Endodermal cell (in vitro differentiated cells): ENCODE measurements at regions not wholly inside any gene's neighbourhood (a gene's known extent, or its start where the extent isn't known, plus 50 kb on each side); places are given as distances from the start of the nearest gene placed in this dataset.

Experiments
- DNase-seq: peaks from one replicate; pipeline ENCODE4 v3.0.0-alpha.2; 2017
- H3K27ac ChIP-seq: 2 replicates; pipeline ENCODE4 v1.5.1; 2013; ENCODE audit warnings: mild to moderate bottlenecking, low read depth, low read length, moderate library complexity
- H3K27me3 ChIP-seq: 2 replicates; pipeline ENCODE4 v1.6.1; 2013; ENCODE audit warnings: mild to moderate bottlenecking, low read length, moderate library complexity; ENCODE audit not compliant: insufficient read depth, control insufficient read depth, poor library complexity, severe bottlenecking
- H3K36me3 ChIP-seq: 2 replicates; pipeline ENCODE4 v1.7.0; 2013; ENCODE audit warnings: mild to moderate bottlenecking, low read length, moderate library complexity; ENCODE audit not compliant: control insufficient read depth, insufficient read depth
- H3K4me1 ChIP-seq: one replicate; pipeline ENCODE4 v1.7.0; 2013; ENCODE audit warnings: low read length; ENCODE audit not compliant: control insufficient read depth, insufficient read depth
- H3K4me3 ChIP-seq: 2 replicates; pipeline ENCODE4 v1.5.1; 2013; ENCODE audit warnings: mild to moderate bottlenecking, low read length, moderate library complexity
- H3K9ac ChIP-seq: 2 replicates; pipeline ENCODE4 v1.6.1; 2013; ENCODE audit warnings: mild to moderate bottlenecking, low read length, moderate library complexity; ENCODE audit not compliant: poor library complexity, severe bottlenecking; ENCODE audit errors: extremely low read depth
- H3K9me3 ChIP-seq: 2 replicates; pipeline ENCODE4 v1.6.1; 2013; ENCODE audit warnings: mild to moderate bottlenecking, low read length, moderate library complexity; ENCODE audit not compliant: control insufficient read depth
- H3K27ac Mint-ChIP-seq: 2 replicates; pipeline ENCODE4 v1.8.0; 2020; ENCODE audit warnings: mixed read lengths
- H3K27me3 Mint-ChIP-seq: 2 replicates; pipeline ENCODE4 v1.8.0; 2021; ENCODE audit warnings: mild to moderate bottlenecking, mixed read lengths; ENCODE audit not compliant: insufficient read depth
- H3K36me3 Mint-ChIP-seq: 2 replicates; pipeline ENCODE4 v1.8.0; 2020; ENCODE audit warnings: low read depth, mixed read lengths
- H3K4me1 Mint-ChIP-seq: 2 replicates; pipeline ENCODE4 v1.8.0; 2020; ENCODE audit warnings: mixed read lengths
- H3K4me3 Mint-ChIP-seq: 2 replicates; pipeline ENCODE4 v1.8.0; 2020; ENCODE audit warnings: mild to moderate bottlenecking, moderate library complexity, mixed read lengths
- H3K9me3 Mint-ChIP-seq: 2 replicates; pipeline ENCODE4 v1.8.0; 2020; ENCODE audit warnings: mild to moderate bottlenecking, mixed read lengths
- WGBS, 2 experiments: methylation state at CpG; one replicate each; pipeline versions ENCODE4 v1.1.5 to v1.1.7; 2013; ENCODE audit warnings: missing lambda C conversion rate in 2 of 2, mixed read lengths in 1 of 2; ENCODE audit not compliant: insufficient coverage in 1 of 2, insufficient read length in 1 of 2; 5-methylcytosine and 5-hydroxymethylcytosine counted together
- TF ChIP-seq, protein P1 (sequence below): fragments of 200-600 bp; sonication (generic); conservative IDR thresholded peaks from 2 replicates; pipeline ENCODE4 v1.5.0; 2021; ENCODE audit warnings: antibody characterized with exemption, mild to moderate bottlenecking

DNA sequence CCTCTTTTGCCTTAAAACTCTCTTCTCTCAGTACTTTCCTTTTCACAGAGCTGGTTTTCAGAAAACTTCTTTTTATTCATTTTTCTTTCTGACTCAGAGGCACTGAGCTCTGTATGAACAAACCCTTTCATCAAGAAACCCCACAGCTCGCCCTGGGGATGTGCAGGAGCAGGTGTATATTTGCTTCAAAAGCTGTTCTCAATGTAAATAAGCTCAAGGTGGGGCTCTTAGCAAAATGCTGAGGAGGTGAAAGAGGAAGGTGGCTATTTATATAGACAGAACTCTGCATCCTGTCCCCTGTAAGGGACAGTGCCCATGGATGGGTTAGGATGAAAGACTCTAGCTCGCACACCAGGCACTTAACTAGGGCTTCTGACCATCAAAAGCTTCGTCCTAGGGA, 302.0 kb downstream of the WDR72 start:
- Histone ChIP-seq H3K36me3 (no peaks in the 10 kb centered on the region), H3K4me3 (no peak overlapping the region), H3K27me3 (no peaks in the 10 kb centered on the region), H3K27ac (no peak overlapping the region), H3K9ac (no peak overlapping the region), H3K9me3 (peaks cover 5% of the 10 kb centered on the region), H3K4me1 (peaks cover 7% of the 10 kb centered on the region)
- Mint-ChIP-seq H3K27ac (no peak overlapping the region), H3K4me1 (peaks cover 39% of the 10 kb centered on the region), H3K4me3 (no peak overlapping the region), H3K9me3 (no peaks in the 10 kb centered on the region), H3K27me3 (no peaks in the 10 kb centered on the region), H3K36me3 (no peaks in the 10 kb centered on the region)
- DNase-seq, result no peak
- TF ChIP-seq, protein P1, sequence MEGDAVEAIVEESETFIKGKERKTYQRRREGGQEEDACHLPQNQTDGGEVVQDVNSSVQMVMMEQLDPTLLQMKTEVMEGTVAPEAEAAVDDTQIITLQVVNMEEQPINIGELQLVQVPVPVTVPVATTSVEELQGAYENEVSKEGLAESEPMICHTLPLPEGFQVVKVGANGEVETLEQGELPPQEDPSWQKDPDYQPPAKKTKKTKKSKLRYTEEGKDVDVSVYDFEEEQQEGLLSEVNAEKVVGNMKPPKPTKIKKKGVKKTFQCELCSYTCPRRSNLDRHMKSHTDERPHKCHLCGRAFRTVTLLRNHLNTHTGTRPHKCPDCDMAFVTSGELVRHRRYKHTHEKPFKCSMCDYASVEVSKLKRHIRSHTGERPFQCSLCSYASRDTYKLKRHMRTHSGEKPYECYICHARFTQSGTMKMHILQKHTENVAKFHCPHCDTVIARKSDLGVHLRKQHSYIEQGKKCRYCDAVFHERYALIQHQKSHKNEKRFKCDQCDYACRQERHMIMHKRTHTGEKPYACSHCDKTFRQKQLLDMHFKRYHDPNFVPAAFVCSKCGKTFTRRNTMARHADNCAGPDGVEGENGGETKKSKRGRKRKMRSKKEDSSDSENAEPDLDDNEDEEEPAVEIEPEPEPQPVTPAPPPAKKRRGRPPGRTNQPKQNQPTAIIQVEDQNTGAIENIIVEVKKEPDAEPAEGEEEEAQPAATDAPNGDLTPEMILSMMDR, result no peak
- 71% methylated on average over 3 of the region's 3 CpGs; no CpG with 5 or more reads in 1 of the 2 experiments for WGBS, 2 experiments

DNA sequence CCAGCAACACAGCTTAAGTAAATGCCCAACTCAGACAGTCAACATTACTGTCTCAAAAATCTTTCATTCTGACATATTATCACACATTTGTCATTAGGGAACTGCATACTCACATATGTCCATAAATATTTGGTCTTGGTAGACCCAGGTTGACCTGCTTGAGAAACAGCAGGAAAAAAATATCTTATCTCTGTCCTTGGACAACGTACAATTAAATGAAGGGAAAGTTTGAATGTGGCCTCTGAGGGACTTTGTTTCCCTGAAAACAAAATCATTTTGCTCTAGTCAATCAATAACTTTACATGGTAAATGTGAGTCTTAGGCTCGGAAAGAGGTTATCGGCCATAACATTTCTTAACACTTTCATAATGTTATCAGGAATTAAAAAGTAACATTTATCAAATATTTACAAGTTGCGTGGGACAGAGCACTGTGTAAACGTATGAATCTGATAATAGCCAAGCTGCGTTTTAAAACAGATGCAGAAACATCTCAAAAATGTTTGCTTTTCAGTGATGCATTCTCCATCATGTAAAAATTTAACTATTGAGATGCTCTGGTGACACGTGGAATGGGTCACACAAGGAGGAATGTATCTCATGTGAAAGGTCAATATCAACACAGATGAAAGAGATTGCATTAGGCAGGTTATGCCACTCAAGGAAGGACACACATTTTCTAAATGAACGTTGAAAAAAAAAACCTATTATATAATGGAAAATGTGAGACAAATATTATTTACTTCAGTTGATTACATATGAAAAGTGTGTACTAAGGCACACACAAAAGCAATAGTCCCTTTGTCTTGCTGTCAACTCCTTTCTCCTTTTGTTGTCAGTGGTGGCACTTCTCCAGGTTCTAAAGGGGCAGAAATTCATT, 304.4 kb downstream of the WDR72 start:
- Mint-ChIP-seq H3K4me1 (peaks cover 37% of the 10 kb centered on the region), H3K36me3 (no peaks in the 10 kb centered on the region), H3K27ac (no peak overlapping the region), H3K27me3 (no peaks in the 10 kb centered on the region), H3K4me3 (no peak overlapping the region), H3K9me3 (no peaks in the 10 kb centered on the region)
- Histone ChIP-seq H3K27ac (no peak overlapping the region), H3K36me3 (no peaks in the 10 kb centered on the region), H3K27me3 (no peaks in the 10 kb centered on the region), H3K4me1 (peaks cover 7% of the 10 kb centered on the region), H3K9ac (no peak overlapping the region), H3K9me3 (no peaks in the 10 kb centered on the region), H3K4me3 (no peak overlapping the region)
- 78 to 91% methylated on average over 5 of the region's 8 CpGs for WGBS, 2 experiments
- TF ChIP-seq, protein P1, result no peak
- no peak for DNase-seq

DNA sequence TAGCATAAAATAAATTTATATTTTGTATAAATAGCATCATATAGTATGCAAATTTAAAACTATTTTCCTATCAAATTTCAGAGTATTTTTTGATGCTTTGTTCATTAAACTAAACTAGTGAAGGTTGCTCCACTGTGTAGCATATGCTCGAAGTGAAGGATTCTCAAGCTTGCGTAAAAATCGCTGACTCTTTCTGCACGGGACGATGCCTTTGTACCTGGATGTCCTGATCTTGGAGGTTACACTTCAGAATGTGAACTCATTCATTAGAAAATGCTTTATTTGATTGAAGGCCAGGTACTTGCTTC, 305.0 kb downstream of the WDR72 start:
- 93 to 98% methylated on average over 5 of the region's 5 CpGs for WGBS, 2 experiments
- H3K36me3 ChIP-seq, result no peaks in the 10 kb centered on the region
- TF ChIP-seq, protein P1, result no peak
- no peak overlapping the region for H3K27ac ChIP-seq
- Mint-ChIP-seq H3K4me3 (no peak overlapping the region), H3K9me3 (no peaks in the 10 kb centered on the region), H3K36me3 (no peaks in the 10 kb centered on the region), H3K4me1 (peaks cover 38% of the 10 kb centered on the region), H3K27me3 (no peaks in the 10 kb centered on the region), H3K27ac (no peak overlapping the region)
- H3K9ac ChIP-seq, result no peak overlapping the region
- no peak for DNase-seq
- peaks cover 7% of the 10 kb centered on the region for H3K4me1 ChIP-seq
- H3K9me3 ChIP-seq, result no peaks in the 10 kb centered on the region
- H3K27me3 ChIP-seq, result no peaks in the 10 kb centered on the region
- H3K4me3 ChIP-seq, result no peak overlapping the region
